ENCODE measurements at regions not wholly inside any gene's neighbourhood (a gene's known extent, or its start where the extent isn't known, plus 50 kb on each side); places are given as distances from the start of the nearest gene placed in this dataset.

GRCh38 chr2:196384729-196385128, 213.4 kb upstream of the STK17B start:
- no peak for DNase-seq

GRCh38 chr2:196389670-196390069, 218.3 kb upstream of the STK17B start:
- no peak for DNase-seq

- DNase-seq, result no peak
Measured at GRCh38 chr2:196390243-196391148, 219.1 kb upstream of the STK17B start.

GRCh38 chr2:196391149-196391479, 219.7 kb upstream of the STK17B start:
- DNase-seq, result no peak

- DNase-seq, result no peak
Measured at GRCh38 chr2:196399096-196399495, 227.7 kb upstream of the STK17B start.

- DNase-seq, result peak in 6 of 56 donors; percentile 4 to 23 (median 6)
Measured at GRCh38 chr2:196399722-196400691, 228.6 kb upstream of the STK17B start.

GRCh38 chr2:196403471-196403870, 232.1 kb upstream of the STK17B start:
- no peak for DNase-seq

GRCh38 chr2:196404276-196404675, 232.9 kb upstream of the STK17B start:
- DNase-seq, result no peak

GRCh38 chr2:196407675-196408264, 231.7 kb upstream of the CCDC150 start:
- DNase-seq, result no peak

- no peak for DNase-seq
Measured at GRCh38 chr2:196409376-196409775, 230.1 kb upstream of the CCDC150 start.

- DNase-seq, result no peak
Measured at GRCh38 chr2:196410008-196410407, 229.5 kb upstream of the CCDC150 start.

- peak in 8 of 56 donors; percentile 5 to 60 (median 30) for DNase-seq
Measured at GRCh38 chr2:196413821-196414274, 225.7 kb upstream of the CCDC150 start.

GRCh38 chr2:196415384-196415783, 224.1 kb upstream of the CCDC150 start:
- no peak for DNase-seq

- DNase-seq, result no peak
Measured at GRCh38 chr2:196420143-196420542, 219.4 kb upstream of the CCDC150 start.

- no peak for DNase-seq
Measured at GRCh38 chr2:196421880-196422279, 217.6 kb upstream of the CCDC150 start.

GRCh38 chr2:196422361-196422760, 217.2 kb upstream of the CCDC150 start:
- no peak for DNase-seq

- DNase-seq, result no peak
Measured at GRCh38 chr2:196426122-196426521, 213.4 kb upstream of the CCDC150 start.

- DNase-seq, result no peak
Measured at GRCh38 chr2:196427986-196428634, 211.4 kb upstream of the CCDC150 start.

- no peak for DNase-seq
Measured at GRCh38 chr2:196431076-196431475, 208.4 kb upstream of the CCDC150 start.

GRCh38 chr2:196431957-196432356, 207.6 kb upstream of the CCDC150 start:
- peak in 4 of 56 donors; percentile 7 to 14 (median 11) for DNase-seq

GRCh38 chr2:196433116-196433515, 206.4 kb upstream of the CCDC150 start:
- no peak for DNase-seq
